AG04450 (cell line): ENCODE measurements at regions not wholly inside any gene's neighbourhood (a gene's known extent, or its start where the extent isn't known, plus 50 kb on each side); places are given as distances from the start of the nearest gene placed in this dataset.
"Not testable (repeated sequence)": the region's sequence is repeated elsewhere in the genome, so short reads cannot be mapped to it uniquely, and the experiment has no call there.

Source experiments
- CTCF ChIA-PET: fragments of 300-600, 350-600 bp; formaldehyde crosslinking; extraction: SDS; loops from one replicate; lab custom pipeline; 2022; ENCODE audit warnings: antibody characterized with exemption, inconsistent platforms; lab: Charles Lee
- POLR2A ChIA-PET: fragments of 350-600 bp; formaldehyde crosslinking; extraction: SDS; loops from one replicate; lab custom pipeline; 2021; ENCODE audit warnings: antibody characterized with exemption, inconsistent platforms; lab: Yijun Ruan, JAX
- DNase-seq: peaks from one replicate; pipeline ENCODE4 v3.0.0-alpha.2; 2011; ENCODE audit warnings: low read depth, low spot score
- H3K27ac ChIP-seq: one replicate; pipeline ENCODE4 v1.5.1; 2012; ENCODE audit warnings: low read depth, low read length, control low read depth
- H3K27me3 ChIP-seq: one replicate; pipeline ENCODE4 v1.6.0; 2012; ENCODE audit warnings: low read length; ENCODE audit not compliant: control insufficient read depth, insufficient read depth
- H3K4me3 ChIP-seq: 2 replicates; pipeline ENCODE4 v1.5.1; 2011; ENCODE audit warnings: mild to moderate bottlenecking, low read depth, low read length, control low read depth
- H3K9me3 ChIP-seq: 2 replicates; pipeline ENCODE4 v1.5.1; 2012; ENCODE audit warnings: low read length; ENCODE audit not compliant: control insufficient read depth, insufficient read depth
- CTCF ChIP-seq: IDR thresholded peaks from 2 replicates; pipeline ENCODE4 v1.5.1; 2011; ENCODE audit warnings: low read depth, low read length, control low read depth, inconsistent platforms

DNA sequence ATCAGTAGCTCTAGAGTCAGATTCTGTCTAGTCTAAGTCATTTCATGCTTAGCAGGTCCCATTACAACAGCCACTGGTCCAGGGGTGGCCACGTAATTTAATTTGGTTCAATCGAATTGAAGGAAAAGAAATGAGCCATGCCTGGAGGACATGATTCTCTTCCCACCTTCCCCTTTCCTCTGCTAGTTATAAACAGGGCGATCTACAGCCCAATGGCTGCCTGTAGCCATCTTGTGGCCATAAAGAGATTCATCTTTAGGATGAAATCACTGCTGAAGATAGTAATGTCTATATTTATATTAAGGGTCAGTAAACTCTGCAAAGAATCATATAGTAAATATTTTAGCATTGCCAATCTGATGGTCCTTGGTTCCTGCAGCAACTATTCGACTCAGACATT lies 107.4 kb downstream of the SPDYE17 start:
- DNase-seq, H3K27me3 ChIP-seq, CTCF ChIA-PET, POLR2A ChIA-PET, H3K27ac ChIP-seq, H3K9me3 ChIP-seq, H3K4me3 ChIP-seq: not testable (repeated sequence)
- TF ChIP-seq CTCF: peak; percentile 38; the same call in 1 of the 2 replicates

GRCh38 chr7:76918619-76919018 lies 113.5 kb downstream of the SPDYE17 start:
- H3K27ac ChIP-seq, CTCF ChIA-PET, DNase-seq, H3K4me3 ChIP-seq, H3K27me3 ChIP-seq, H3K9me3 ChIP-seq, POLR2A ChIA-PET: not testable (repeated sequence)

GRCh38 chr7:76914361-76914760 lies 117.8 kb downstream of the SPDYE17 start:
- CTCF ChIA-PET, H3K27ac ChIP-seq, DNase-seq, H3K27me3 ChIP-seq, H3K4me3 ChIP-seq, H3K9me3 ChIP-seq, POLR2A ChIA-PET: not testable (repeated sequence)

- not testable (repeated sequence) for DNase-seq
Observed at GRCh38 chr7:76912011-76912814, 119.9 kb downstream of the SPDYE17 start.

DNA sequence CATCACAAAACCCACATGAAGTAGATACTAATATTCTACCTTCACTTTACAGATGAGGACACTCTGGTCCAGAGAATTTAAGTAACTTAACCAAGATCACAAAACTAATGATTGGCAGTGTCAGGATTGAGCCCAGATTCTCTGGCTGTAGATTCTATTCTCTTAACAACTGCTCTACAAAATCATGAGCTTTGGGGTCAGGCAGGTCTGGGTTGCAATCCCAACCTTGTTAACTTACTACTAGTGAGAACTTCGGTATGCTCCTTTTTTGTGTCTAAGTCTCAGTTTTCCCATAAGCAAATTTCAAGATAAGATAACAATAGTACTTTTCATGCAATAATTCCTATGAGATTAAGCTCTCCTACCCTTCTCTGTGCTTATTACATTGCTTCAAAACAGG lies 127.5 kb downstream of the SPDYE17 start:
- CTCF ChIA-PET, POLR2A ChIA-PET, H3K9me3 ChIP-seq, H3K27ac ChIP-seq, H3K4me3 ChIP-seq, DNase-seq, H3K27me3 ChIP-seq: not testable (repeated sequence)

More at GRCh38 chr7:76912011-76912814, 119.9 kb downstream of the SPDYE17 start:
- H3K27me3 ChIP-seq, POLR2A ChIA-PET, H3K27ac ChIP-seq, CTCF ChIA-PET, H3K4me3 ChIP-seq, H3K9me3 ChIP-seq: not testable (repeated sequence)

DNA sequence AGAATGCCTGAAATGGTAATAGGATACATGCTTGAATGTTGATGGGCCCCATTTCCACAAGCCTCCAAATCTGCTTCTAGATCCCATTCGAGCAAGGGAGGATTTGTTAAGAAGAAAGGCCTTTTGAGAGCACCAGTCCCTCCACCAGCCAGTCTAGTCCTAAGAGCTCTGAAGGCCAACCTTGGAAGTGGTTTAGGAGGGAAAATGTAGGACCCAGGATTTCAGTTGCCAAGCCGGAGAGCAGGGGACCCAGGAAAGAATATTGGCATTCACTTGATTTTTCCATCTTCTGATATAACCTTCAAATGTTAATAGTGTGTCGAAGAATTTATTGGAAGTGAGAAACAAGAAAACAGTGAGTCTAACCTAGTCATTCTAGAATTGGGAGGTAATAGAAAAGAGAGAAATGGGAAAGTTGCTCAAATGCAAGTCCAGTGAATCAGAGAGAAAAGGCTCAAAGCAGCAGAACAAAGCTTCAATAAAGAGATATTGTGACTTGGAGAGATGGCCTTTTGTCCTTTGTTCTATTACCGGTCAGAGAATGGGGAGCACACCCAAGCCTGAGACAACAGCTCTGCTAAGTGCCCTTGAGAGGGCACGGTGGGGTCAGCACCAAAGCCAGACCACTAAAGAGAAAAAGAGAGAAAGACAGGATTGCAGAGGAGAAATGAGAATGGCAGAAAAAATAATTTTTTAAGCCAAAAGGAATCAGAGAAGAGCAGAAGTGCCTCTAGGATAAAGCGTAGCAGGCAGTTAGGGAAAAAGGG lies 130.0 kb downstream of the SPDYE17 start:
- H3K27ac ChIP-seq, H3K4me3 ChIP-seq, DNase-seq, CTCF ChIA-PET, H3K27me3 ChIP-seq, POLR2A ChIA-PET, H3K9me3 ChIP-seq: not testable (repeated sequence)

DNA sequence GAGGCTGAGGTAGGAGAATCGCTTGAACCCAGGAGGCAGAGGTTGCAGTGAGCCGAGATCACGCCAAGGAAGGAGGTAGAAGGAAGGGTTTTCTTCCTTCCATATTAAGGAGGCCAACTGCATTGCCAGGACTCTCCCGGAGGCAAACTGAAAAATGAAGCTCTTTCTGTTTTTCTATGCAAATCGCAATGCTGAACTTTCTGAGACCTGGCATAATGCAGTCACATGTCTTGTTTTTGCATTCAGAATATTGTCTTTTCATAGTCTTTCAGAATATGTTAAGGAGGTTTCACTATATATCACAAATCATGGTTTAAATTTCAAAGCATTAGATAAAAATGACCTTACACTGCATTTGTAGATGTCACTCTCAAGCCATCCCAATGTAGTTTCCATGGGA lies 133.4 kb downstream of the SPDYE17 start:
- POLR2A ChIA-PET, DNase-seq: not testable (repeated sequence)

DNA sequence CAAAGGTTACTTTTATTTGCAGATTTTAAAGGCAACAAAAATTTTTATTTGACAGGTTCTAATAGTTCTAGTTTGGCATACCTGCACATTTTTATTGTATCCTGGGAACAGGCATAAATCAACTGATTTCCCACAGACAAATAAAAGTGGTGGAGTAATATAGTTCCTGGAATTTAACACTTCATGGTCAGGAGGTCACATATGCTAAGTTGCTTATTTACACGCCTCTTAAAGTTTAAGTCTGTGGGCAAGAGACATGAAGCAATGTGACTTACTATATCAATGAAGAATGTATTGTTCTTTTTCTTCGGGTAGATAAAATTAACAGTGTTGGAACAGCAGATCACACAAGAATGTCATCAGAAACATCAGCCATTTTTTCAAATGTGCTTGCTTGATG lies 135.2 kb downstream of the SPDYE17 start:
- POLR2A ChIA-PET: interaction anchor here (0.6 kb wide), 1 partner anchor 538 kb away, joined by 3 read pairs; the partner anchor contains the start of gene YWHAG
- CTCF ChIA-PET, H3K27ac ChIP-seq, H3K27me3 ChIP-seq, H3K4me3 ChIP-seq, H3K9me3 ChIP-seq: not testable (repeated sequence)
- peak; percentile 21 for DNase-seq

More for the DNA sequence above, 133.4 kb downstream of the SPDYE17 start:
- H3K9me3 ChIP-seq, H3K27me3 ChIP-seq, H3K4me3 ChIP-seq, H3K27ac ChIP-seq, CTCF ChIA-PET: not testable (repeated sequence)

DNA sequence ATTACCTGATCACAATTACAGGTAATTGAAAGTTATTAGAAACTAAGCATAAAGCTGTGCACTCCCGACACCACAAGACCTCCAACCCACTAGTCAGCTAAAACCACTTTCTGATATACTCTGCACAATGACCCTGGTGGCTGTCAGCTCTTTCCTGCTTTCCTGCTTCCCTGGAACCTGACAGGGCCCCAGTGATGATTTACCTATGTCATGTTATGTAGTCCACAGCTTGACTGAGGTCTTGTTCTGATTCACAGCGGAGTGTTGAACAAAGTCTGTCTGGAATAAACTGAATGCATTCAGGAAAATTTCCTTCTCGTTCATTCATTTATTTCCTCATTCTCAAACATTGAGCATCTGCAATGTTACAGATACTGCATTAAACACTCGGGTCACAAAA lies 136.5 kb downstream of the SPDYE17 start:
- CTCF ChIA-PET, POLR2A ChIA-PET, DNase-seq, H3K9me3 ChIP-seq, H3K4me3 ChIP-seq, H3K27ac ChIP-seq, H3K27me3 ChIP-seq: not testable (repeated sequence)

DNA sequence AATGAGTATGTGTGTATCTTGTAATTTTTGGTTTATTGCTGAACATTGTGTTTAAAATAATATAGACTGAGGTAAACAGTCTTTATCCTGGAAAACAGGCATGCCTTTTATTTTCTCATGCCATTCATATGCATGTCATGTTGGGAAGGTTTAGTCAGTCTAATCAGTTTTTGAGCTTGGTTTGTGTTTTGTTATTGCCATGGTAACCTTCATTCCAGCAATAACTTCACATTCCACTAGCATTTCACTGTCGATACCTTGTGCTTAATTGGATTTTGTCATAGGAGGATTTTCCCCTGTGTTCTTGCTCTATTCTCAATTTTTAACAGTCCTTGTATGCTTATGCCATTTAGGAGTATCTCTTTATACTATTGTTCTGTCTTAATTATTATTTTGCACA lies 140.4 kb downstream of the SPDYE17 start:
- H3K4me3 ChIP-seq, H3K27me3 ChIP-seq, H3K27ac ChIP-seq, CTCF ChIA-PET, H3K9me3 ChIP-seq, DNase-seq, POLR2A ChIA-PET: not testable (repeated sequence)

DNA sequence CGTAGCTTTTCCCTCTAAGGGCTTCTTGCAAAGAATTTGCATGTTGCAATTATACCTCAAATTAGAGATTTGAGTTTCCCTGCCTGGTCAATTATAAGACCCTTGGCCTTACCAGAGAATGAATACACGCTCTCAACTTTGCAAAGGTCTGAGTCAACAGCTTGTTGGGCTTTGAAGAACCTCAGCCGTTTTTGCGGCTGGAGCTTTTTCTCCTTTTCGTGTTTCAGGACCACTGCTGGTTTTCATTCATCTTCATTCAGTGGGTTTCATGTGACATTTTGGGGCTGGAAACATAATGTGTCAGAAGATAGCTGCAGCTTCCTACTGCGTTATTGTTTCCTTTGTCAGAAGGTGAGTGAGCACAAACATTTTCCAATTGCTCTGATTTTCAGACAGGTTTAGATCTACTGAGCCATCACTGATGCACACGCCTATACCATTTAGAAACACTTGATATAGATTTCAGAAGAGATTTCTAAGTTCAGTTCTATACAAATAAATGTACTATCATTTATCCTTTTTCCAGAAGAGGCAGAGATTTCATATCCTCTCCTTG lies 152.3 kb downstream of the SPDYE17 start:
- H3K9me3 ChIP-seq, CTCF ChIA-PET, DNase-seq, H3K4me3 ChIP-seq, POLR2A ChIA-PET, H3K27ac ChIP-seq: not testable (repeated sequence)
- peaks cover 15% of the 10 kb centered on the region for H3K27me3 ChIP-seq
